Uterus (tissue), 3 donors: ENCODE measurements at regions not wholly inside any gene's neighbourhood (a gene's known extent, or its start where the extent isn't known, plus 50 kb on each side); places are given as distances from the start of the nearest gene placed in this dataset.

Experiments
- DNase-seq, 2 donors: peaks; one replicate each; pipeline ENCODE4 v3.0.0-alpha.2; 2019 to 2020
- H3K27ac ChIP-seq, 2 donors: fragments of 200-600 bp; sonication (generic); 1 replicate in 1 of 2; 2 replicates in 1 of 2; pipeline ENCODE4 v1.5.1; 2016 to 2018
- H3K27me3 ChIP-seq, 2 donors: fragments of 200-600 bp; sonication (generic); one replicate each; pipeline ENCODE4 v1.5.1; 2018 to 2019; ENCODE audit warnings: control low read depth in 1 of 2
- H3K36me3 ChIP-seq, 2 donors: fragments of 200-600 bp; sonication (generic); one replicate each; pipeline ENCODE4 v1.5.1; 2019; ENCODE audit warnings: control low read depth in 1 of 2
- H3K4me1 ChIP-seq, 2 donors: fragments of 200-600 bp; sonication (generic); one replicate each; pipeline ENCODE4 v1.5.1; 2018 to 2019; ENCODE audit warnings: control low read depth in 1 of 2
- H3K4me3 ChIP-seq, 2 donors: fragments of 200-600 bp; sonication (generic); 1 replicate in 1 of 2; 2 replicates in 1 of 2; pipeline ENCODE4 v1.5.1; 2018 to 2019; ENCODE audit warnings: mild to moderate bottlenecking in 1 of 2
- H3K9me3 ChIP-seq, 2 donors: fragments of 200-600 bp; sonication (generic); one replicate each; pipeline ENCODE4 v1.5.1; 2019; ENCODE audit warnings: control low read depth in 1 of 2
- POLR2A ChIP-seq, 2 donors: fragments of 450-650 bp; IDR thresholded peaks; one replicate each; pipeline ENCODE4 v1.6.1; 2016; ENCODE audit warnings: antibody characterized with exemption in 2 of 2, mild to moderate bottlenecking in 1 of 2, moderate library complexity in 1 of 2
- intact Hi-C: fragments of 100-400 bp; cut with DNase I; formaldehyde crosslinking; loops from one replicate; pipeline ENCODE4 v1.15.1; 2023; ENCODE audit warnings: low total_unique reads
- TF ChIP-seq, protein P1 (sequence below), 4 experiments: fragments of 200-600 bp in 2 of 4; fragments of 450-650 bp in 2 of 4; sonication (generic) in 2 of 4; IDR thresholded peaks; one replicate each; pipeline ENCODE4 v1.5.1; 2016 to 2019; ENCODE audit warnings: antibody characterized with exemption in 4 of 4, mild to moderate bottlenecking in 2 of 4, moderate library complexity in 1 of 4
- donor health status: DM: yes; HTN: yes; CAD: no.

DNA sequence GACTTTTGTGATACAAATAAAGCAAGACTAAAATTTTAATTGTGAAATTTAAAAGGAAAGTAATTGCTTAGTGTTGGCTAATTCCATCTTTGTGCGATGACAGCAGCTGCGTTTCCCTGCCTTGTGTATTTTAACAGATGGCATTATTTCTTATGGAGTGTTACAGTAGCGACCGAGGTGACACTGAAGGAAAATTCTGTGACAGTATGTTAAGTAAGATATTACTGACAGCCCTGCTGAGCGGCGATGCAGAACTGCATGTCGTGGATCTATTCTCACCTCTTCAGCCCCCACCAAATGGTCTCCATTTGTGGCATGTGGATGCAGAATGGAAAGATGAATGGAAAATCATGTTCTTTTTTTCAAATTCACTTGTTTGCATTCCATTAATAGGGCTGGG, 289.4 kb downstream of the RNF144B start:
- DNase-seq = no peak
- intact Hi-C loops = no loop called here

DNA sequence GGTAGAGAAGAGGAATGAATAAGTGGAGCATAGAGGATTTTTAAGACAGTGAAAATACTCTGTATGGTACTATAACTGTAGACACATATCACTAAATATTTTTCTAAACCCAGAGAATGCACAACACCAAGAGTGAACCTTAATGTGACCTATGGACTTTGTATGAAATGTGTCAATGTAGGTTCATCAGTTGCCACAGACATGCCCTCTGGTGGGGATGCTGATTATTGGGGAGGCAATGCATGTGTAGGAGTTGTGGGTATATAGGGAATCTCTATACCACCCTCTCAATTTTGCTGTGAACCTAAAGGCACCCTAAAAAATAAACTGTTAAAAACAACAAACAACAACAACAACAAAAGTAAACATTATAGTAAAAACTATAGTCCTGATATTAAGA, 293.7 kb downstream of the RNF144B start:
- TF ChIP-seq POLR2A (IDR thresholded peaks at IDR 0.05) = no peak
- TF ChIP-seq, protein P1, sequence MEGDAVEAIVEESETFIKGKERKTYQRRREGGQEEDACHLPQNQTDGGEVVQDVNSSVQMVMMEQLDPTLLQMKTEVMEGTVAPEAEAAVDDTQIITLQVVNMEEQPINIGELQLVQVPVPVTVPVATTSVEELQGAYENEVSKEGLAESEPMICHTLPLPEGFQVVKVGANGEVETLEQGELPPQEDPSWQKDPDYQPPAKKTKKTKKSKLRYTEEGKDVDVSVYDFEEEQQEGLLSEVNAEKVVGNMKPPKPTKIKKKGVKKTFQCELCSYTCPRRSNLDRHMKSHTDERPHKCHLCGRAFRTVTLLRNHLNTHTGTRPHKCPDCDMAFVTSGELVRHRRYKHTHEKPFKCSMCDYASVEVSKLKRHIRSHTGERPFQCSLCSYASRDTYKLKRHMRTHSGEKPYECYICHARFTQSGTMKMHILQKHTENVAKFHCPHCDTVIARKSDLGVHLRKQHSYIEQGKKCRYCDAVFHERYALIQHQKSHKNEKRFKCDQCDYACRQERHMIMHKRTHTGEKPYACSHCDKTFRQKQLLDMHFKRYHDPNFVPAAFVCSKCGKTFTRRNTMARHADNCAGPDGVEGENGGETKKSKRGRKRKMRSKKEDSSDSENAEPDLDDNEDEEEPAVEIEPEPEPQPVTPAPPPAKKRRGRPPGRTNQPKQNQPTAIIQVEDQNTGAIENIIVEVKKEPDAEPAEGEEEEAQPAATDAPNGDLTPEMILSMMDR (IDR thresholded peaks at IDR 0.05) = no peak
- Histone ChIP-seq H3K4me1 (no peaks in the 10 kb centered on the region), H3K27ac (no peak overlapping the region), H3K4me3 (no peak overlapping the region), H3K27me3 (no peaks in the 10 kb centered on the region), H3K36me3 (no peaks in the 10 kb centered on the region), H3K9me3 (no peaks in the 10 kb centered on the region)
- no peak for DNase-seq
- intact Hi-C loops = no loop called here

More for the DNA sequence above, 289.4 kb downstream of the RNF144B start:
- Histone ChIP-seq H3K4me3 (no peak overlapping the region), H3K27me3 (no peaks in the 10 kb centered on the region), H3K36me3 (no peaks in the 10 kb centered on the region), H3K27ac (no peak overlapping the region), H3K9me3 (no peaks in the 10 kb centered on the region), H3K4me1 (no peaks in the 10 kb centered on the region)
- TF ChIP-seq POLR2A (IDR thresholded peaks at IDR 0.05) = no peak
- TF ChIP-seq, protein P1 (IDR thresholded peaks at IDR 0.05) = no peak

DNA sequence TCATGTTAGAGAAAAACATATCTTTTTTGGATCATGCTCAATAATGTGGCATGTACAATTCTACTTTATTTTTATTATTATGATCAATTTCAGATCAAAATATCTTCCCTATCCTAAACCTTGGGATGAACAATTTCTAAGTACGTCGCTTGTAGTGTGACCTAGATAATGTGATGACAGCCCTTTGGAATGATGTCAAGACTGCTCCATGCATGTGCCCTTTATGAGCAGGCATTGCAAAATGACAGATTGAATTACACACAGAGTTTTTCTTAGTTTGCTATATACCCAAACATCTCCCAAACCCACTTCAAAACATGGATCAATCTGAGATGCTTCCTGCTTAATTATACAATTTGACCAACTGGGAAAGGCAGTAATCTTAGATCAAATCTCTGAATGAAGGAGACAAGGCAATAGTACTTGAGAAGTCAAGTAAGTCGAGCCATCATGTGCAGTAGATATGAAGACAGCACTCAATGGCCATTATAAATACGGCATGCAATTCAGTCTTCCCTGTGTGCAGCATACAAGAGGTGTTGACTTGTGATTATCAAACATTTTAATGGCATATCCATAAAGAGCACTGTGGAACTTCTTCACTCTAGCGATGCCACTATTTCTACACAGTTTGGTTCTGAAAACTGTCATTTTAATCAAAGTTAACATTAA, 294.8 kb downstream of the RNF144B start:
- H3K36me3 ChIP-seq = no peaks in the 10 kb centered on the region
- intact Hi-C loops = no loop called here
- DNase-seq = no peak
- H3K4me3 ChIP-seq = no peak overlapping the region
- no peaks in the 10 kb centered on the region for H3K9me3 ChIP-seq
- H3K27ac ChIP-seq = no peak overlapping the region
- H3K4me1 ChIP-seq = no peaks in the 10 kb centered on the region
- no peaks in the 10 kb centered on the region for H3K27me3 ChIP-seq
- TF ChIP-seq, protein P1 (IDR thresholded peaks at IDR 0.05) = no peak
- no peak for TF ChIP-seq POLR2A (IDR thresholded peaks at IDR 0.05)

DNA sequence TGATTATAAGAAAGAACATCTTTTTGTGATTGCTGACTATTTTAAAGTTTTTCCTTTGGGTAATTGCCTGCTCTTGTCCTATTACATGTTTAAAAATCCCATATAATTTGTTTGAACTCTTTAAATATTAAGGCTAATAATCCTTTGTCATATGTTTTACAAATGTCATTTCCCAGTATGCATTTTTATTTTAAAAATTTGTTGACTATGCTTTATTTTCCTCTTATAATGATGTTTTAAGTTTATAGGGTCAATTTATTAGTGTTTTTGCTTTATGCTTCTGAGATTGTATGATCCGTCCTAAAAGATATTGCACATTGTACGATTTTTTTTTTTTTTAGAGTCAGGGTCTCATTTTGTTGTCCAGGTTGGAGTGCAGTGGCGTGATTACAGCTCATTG, 297.2 kb downstream of the RNF144B start:
- intact Hi-C loops = no loop called here
- no peaks in the 10 kb centered on the region for H3K36me3 ChIP-seq
- H3K27me3 ChIP-seq = no peaks in the 10 kb centered on the region
- TF ChIP-seq, protein P1 (IDR thresholded peaks at IDR 0.05) = no peak
- TF ChIP-seq POLR2A (IDR thresholded peaks at IDR 0.05) = no peak
- H3K9me3 ChIP-seq = no peaks in the 10 kb centered on the region
- no peak overlapping the region for H3K4me3 ChIP-seq
- H3K4me1 ChIP-seq = no peaks in the 10 kb centered on the region
- no peak for DNase-seq
- H3K27ac ChIP-seq = no peak overlapping the region

DNA sequence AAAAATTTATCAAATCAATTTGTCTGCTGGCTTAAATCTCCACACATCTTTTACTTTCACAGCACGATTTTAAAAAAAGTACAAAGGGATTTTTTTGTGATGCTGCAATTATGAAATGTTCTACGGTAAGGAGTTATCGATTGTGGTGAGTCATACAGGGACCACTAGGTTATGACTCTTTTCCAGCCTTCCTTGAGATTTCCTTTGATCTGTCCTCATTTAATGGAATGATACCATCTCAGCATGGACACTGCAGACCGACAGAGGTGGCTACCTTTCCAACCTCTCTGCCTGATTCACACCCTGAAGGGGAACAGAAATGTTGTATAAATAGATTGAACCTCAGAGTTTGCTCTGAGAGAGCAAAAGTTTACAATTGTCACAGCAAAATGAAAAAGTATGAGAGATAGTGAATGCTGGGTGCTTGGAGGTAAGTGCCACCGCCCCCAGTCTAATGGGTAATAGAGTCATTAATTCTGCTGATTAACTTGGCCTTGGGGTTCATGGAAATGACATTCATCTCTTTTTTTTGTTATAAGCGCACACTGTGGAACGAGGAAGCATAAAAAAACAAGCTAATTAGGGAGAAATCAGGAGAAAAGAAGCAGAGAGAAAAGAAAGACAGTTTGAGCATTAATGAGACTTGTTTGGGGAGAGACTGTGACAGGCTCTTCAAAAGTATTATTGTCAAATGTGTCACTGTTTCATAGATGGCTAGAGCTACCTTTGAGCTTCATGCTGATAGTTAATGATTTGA, 306.0 kb downstream of the RNF144B start:
- no peak for DNase-seq
- TF ChIP-seq POLR2A (IDR thresholded peaks at IDR 0.05) = no peak
- TF ChIP-seq, protein P1 (IDR thresholded peaks at IDR 0.05) = no peak
- Histone ChIP-seq H3K4me1 (no peaks in the 10 kb centered on the region), H3K27me3 (no peaks in the 10 kb centered on the region), H3K9me3 (no peaks in the 10 kb centered on the region), H3K27ac (no peak overlapping the region), H3K36me3 (no peaks in the 10 kb centered on the region), H3K4me3 (no peak overlapping the region)
- intact Hi-C loops = no loop called here
